Pulmonary artery endothelial cell (primary cell): ENCODE measurements at regions not wholly inside any gene's neighbourhood (a gene's known extent, or its start where the extent isn't known, plus 50 kb on each side); places are given as distances from the start of the nearest gene placed in this dataset.

Experiments
- DNase-seq: peaks from one replicate; pipeline ENCODE4 v3.0.0-alpha.2; 2011; ENCODE audit warnings: low read depth, low spot score

DNA sequence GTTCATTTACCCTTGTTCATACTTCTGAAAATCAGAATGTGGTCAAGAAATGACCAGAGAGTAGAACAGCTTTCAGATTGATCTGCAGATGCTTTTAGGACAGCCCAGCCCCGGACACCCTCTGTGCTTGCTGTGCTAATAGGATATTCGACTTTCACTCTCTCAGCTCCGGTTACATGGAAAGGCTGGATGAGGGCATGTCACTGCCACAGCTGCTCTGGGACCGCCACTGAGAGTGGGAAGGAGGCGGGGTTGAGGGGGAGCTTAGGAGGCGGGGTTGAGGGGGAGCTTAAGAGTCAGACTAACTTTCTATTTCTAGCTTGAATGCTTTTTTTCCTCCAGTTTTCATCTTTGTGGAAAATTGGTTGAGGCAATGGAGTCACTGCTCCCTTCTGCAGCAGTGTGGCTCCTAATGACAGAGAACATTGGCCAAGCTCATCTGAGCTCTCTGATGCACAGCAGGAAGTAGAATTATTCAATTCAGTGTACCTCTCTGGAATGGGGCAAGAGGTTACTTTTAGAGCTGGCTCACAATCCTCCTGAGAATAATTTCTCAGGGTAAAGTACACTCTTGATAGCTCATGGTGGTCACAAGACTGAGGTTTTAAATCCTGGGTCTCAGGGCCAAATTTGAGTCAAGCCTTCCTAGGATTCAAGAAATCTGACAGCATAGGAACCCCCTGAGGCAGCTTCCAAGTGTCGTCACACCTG, 74.6 kb upstream of the NPAS1 start:
- DNase-seq, result no peak

GRCh38 chr19:46945694-46946489, 73.7 kb upstream of the NPAS1 start:
- DNase-seq, result no peak

DNA sequence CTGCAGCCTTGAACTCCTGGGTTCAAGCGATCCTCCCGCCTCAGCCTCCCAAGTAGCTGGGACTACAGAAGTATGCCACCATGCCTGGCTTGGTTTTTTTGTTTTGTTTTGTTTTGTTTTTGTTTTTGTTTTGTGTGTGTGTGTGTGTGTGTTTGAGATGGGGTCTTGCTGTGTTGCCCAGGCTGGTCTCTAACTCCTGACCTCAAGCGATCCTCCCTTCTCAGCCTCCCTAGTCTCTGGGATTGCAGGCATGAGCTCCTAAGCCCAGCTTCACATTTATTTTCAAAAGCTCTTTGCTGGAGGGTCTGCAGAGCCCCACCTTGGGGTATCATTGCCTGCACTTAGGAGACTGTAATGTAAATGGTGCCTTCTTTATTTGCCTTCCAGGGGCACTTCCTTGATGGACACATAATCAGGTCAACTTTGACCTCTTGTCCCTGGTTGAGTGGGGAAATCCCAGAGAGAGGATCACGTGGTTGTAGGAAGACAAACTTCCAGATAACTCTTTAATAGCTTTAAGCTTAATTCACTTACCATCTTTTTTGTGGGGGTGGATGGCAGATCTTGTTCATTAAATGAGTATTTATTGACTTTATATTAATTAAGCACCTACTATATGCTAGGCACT, 72.9 kb upstream of the NPAS1 start:
- no peak for DNase-seq

DNA sequence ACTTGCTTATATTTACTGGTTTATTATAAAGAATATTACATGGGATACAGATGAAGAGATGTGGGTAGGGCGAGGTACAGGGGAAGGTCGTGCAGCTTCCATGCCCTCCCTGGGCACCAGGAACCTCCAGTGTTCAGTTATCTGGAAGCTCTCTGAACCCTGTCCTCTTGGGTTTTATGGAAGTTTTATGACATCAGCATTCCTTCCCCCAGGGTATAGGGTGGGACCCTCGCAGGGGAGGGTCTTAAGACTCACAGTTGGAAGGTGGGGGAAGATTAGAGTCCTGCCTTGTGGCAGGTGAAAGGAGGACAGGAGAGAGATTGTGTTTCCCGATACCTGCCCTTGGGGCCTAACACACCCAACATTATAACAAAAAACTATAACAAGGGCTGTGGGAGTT, 71.8 kb upstream of the NPAS1 start:
- no peak for DNase-seq

- no peak for DNase-seq
Observed at GRCh38 chr19:46950526-46951170, 69.0 kb upstream of the NPAS1 start.

GRCh38 chr19:46951171-46951986, 68.3 kb upstream of the NPAS1 start:
- no peak for DNase-seq

DNA sequence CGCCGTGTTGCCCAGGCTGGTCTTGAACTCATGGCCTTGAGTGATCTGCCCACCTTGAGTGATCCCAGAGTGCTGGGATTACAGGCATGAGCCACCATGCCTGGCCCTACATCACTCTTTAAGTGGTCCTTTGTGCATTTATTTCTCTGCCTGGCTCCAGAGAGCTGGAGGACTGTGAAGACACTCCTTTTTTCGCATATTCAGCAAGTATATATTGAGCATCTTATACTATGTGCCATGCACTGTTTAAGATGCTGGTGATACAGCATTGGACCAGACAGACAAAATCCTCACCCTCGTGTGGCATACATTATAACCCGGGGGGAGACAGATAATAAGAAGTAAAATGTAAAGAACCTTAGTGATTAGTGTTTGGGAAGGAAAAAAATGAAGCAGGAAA, 66.8 kb upstream of the NPAS1 start:
- DNase-seq, result no peak

- no peak for DNase-seq
Observed at GRCh38 chr19:46953955-46954501, 65.6 kb upstream of the NPAS1 start.

DNA sequence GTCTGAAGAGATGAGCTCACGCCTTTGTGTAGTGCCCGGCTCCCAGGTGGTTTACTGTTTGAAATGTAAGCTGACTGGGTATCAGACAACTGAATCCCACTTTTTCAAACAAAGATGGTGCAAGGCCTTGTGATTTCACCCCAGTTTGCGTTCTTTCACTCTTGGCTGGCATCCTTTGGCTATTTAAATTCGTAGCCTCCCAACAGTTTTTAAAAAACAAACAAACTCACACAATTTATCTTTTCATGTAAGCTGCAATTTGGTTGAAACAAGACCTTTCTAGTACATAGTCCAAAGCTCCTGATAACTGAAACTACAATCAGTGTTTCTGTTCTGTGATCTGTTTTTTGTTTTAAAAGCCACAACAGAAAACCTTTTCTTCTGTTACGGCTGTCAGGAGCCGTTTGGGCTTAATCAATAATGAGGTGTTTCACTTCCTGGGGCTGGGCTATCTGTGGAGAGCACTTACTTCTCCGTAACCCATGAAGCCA, 65.1 kb upstream of the NPAS1 start:
- no peak for DNase-seq

- no peak for DNase-seq
Observed at GRCh38 chr19:46954993-46955812, 64.4 kb upstream of the NPAS1 start.

DNA sequence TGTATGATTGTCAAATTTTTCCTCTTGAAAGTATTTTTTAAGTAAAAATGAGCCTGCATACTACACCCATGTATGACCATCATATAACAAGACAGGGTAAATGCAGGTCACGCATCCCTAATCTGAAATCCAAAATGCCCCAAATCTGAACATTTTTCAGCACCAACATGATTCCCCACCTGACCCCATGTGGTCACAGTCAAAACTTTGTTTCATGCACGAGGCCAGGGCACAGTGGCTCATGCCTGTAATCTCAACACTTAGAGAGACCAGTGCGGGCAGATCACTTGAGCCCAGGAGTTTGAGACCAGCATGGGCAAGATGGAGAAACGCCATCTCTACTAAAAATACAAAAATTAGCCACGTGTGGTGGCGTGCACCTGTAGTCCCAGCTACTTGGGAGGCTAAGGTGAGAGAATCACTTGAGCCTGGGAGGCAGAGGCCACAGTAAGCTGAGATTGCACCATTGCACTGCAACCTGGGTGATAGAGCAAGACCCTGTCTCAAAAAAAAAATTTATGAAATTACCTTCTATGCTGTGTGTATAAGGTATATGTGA, 63.7 kb upstream of the NPAS1 start:
- DNase-seq, result no peak

DNA sequence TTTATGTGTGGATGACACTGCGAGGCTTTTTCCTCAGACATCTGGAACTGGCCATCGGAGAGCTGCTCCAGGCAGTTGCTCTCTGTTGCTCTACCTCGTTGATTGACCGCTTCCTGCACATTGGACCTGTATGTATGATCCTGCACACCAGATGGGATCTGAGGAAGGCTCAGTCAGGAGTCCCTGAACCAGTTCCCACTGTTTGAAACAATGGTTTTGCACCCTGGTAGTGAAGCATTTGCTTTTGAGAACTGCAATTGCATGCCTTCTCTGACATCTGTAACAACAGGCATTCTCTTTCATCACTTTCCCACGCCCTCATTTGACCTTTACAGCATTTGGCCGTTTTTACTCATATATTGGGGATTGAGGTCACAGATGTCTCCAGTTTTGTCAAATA, 61.1 kb upstream of the NPAS1 start:
- DNase-seq, result peak; percentile 32

DNA sequence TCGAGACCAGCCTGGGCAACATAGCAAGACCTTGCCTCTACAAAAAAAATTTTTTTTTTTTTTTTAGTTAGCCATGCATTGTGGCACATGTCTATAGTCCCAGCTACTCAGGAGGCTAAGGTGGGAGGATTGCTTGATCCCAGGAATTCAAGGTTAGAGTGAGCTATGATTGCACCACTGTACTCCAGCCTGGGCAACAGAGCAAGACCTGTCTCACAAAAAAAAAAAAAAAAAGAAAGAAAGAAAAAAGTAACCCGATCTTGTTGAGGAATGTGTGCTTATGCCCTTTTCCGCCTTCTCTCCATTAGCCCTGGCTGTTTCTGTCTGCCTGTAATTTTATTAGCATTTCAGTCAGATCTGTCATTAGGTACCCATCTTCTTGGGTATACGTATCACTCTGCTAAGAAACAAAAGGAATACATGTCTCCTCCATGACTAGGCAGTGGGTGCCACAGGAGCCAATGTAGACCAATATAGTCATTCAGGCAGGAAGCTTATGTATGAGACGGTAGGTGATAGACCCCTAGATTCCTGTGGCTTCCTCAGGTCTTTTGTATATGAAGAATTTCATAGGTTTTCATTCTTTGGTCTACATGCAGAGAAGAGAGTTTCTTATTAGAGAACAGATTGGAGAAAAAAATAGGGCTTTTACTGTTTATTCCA, 59.6 kb upstream of the NPAS1 start:
- no peak for DNase-seq

GRCh38 chr19:46962030-46962570, 57.5 kb upstream of the NPAS1 start:
- DNase-seq, result no peak

DNA sequence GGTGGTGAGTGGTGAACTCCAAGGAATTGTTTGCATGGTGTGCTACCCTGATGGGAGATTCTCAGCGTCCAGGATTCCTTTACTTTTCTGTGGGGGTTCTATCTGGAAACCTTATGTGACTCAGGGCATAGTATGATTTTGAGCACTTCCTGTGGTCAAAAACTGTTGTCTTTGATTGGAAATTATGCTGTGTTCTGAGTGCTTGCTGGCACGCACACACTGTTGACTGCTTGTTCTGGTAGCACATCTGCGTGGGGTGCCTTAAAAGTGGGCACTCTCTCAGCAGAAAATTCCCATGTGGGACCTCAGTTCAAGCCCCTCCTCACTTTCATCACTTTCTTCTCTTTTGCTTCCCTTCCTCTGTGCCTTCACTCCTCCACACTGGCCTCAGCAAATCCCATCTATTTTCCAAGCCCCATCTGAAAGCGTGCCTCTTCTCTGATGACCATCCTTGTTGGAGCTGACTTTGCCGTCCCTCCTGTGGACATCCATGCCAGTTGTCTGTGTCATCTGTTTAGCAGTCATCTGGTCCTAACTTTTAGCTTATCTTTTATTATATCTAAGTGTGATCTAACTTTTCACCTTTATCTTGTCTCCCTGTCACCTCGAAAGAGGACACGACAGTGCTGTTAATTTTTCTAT, 56.4 kb upstream of the NPAS1 start:
- DNase-seq, result no peak

DNA sequence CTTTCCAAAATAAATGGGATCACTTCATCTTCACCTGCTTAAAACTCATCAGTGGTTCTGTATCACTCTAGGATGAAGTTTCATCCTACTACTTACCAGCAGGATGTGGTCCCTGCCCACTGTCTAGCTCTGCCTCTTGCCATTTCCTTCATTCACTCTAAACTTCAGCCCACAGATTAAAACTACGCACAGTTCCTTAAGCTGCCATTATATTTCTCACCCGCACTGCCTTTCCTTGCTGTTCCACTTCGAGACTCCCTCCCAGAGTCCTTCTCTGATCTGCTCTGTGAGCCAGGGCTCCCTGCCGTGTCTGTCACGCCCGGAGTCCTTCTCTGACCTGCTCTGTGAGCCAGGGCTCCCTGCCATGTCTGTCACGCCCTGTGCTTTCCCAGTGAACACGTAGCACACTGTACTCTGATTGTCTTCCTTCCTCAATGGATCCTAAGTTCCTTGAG, 52.0 kb upstream of the NPAS1 start:
- no peak for DNase-seq
